Calu3 (cell line): ENCODE measurements at regions not wholly inside any gene's neighbourhood (a gene's known extent, or its start where the extent isn't known, plus 50 kb on each side); places are given as distances from the start of the nearest gene placed in this dataset.

ENCODE experiments used
- BruUV-seq: library from RNA; stranded (reverse); fragments of 400-500 nt; replicated peaks from 2 replicates; lab custom pipeline; 2021; lab: Mats Ljungman, UMichigan
- CTCF ChIA-PET: fragments of 300-600 bp; sonication (Branson Sonifier 250); formaldehyde crosslinking; loops from one replicate; lab custom pipeline; 2022; ENCODE audit warnings: antibody characterized with exemption; lab: Charles Lee
- DNase-seq: peaks from one replicate; pipeline ENCODE4 v3.0.0; 2022
- H3K27ac Mint-ChIP-seq: one replicate; pipeline ENCODE4 v1.8.0; 2022; ENCODE audit warnings: mixed read lengths; ENCODE audit not compliant: unreplicated experiment
- H3K27me3 Mint-ChIP-seq: one replicate; pipeline ENCODE4 v1.8.0; 2022; ENCODE audit warnings: mixed read lengths; ENCODE audit not compliant: unreplicated experiment
- H3K36me3 Mint-ChIP-seq: one replicate; pipeline ENCODE4 v1.8.0; 2022; ENCODE audit warnings: mild to moderate bottlenecking, moderate library complexity, mixed read lengths; ENCODE audit not compliant: insufficient read depth, unreplicated experiment
- H3K4me1 Mint-ChIP-seq: one replicate; pipeline ENCODE4 v1.8.0; 2022; ENCODE audit warnings: mild to moderate bottlenecking, low read depth, mixed read lengths; ENCODE audit not compliant: unreplicated experiment
- H3K4me3 Mint-ChIP-seq: one replicate; pipeline ENCODE4 v1.8.0; 2022; ENCODE audit warnings: mild to moderate bottlenecking, low read depth, moderate library complexity, mixed read lengths; ENCODE audit not compliant: unreplicated experiment
- H3K9me3 Mint-ChIP-seq: one replicate; pipeline ENCODE4 v1.8.0; 2022; ENCODE audit warnings: low read depth, mixed read lengths; ENCODE audit not compliant: unreplicated experiment
- intact Hi-C: fragments of 100-400 bp; cut with micrococcal nuclease; formaldehyde crosslinking; loops from one replicate; pipeline ENCODE4 v1.10.0; 2022; ENCODE audit not compliant: unreplicated experiment
- TF ChIP-seq, protein P1 (sequence below): fragments of 200-600 bp; IDR thresholded peaks from one replicate; pipeline ENCODE4 v1.8.0; 2022; ENCODE audit warnings: antibody characterized with exemption; ENCODE audit not compliant: unreplicated experiment

DNA sequence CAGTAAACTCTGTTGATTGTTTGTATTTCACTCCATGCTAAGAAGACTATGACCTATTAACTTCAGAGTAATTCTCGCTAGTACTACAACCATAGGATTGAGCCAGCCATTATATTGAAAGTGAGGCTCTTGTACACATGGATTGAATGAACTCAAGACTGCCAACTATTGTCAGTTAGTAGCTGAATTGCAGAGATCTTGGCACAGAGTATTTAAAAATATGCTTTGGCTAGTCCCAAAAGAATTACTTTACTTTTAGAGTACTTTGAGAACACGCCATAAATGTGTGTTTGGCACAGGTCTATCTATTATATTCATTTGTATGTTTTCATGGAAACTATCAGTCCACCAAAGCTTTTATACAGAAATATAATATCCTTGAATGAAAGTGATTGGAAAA is 226.7 kb upstream of the DCBLD2 start:
- intact Hi-C loops = no loop called here
- TF ChIP-seq, protein P1, sequence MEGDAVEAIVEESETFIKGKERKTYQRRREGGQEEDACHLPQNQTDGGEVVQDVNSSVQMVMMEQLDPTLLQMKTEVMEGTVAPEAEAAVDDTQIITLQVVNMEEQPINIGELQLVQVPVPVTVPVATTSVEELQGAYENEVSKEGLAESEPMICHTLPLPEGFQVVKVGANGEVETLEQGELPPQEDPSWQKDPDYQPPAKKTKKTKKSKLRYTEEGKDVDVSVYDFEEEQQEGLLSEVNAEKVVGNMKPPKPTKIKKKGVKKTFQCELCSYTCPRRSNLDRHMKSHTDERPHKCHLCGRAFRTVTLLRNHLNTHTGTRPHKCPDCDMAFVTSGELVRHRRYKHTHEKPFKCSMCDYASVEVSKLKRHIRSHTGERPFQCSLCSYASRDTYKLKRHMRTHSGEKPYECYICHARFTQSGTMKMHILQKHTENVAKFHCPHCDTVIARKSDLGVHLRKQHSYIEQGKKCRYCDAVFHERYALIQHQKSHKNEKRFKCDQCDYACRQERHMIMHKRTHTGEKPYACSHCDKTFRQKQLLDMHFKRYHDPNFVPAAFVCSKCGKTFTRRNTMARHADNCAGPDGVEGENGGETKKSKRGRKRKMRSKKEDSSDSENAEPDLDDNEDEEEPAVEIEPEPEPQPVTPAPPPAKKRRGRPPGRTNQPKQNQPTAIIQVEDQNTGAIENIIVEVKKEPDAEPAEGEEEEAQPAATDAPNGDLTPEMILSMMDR = no peak
- H3K36me3 Mint-ChIP-seq = no peaks in the 10 kb centered on the region
- no peak overlapping the region for H3K4me3 Mint-ChIP-seq
- no peaks in the 10 kb centered on the region for H3K9me3 Mint-ChIP-seq
- DNase-seq = no peak
- no TSS peak for BruUV-seq
- CTCF ChIA-PET = no interaction called here
- H3K27ac Mint-ChIP-seq = no peak overlapping the region
- no peaks in the 10 kb centered on the region for H3K27me3 Mint-ChIP-seq
- peaks cover 17% of the 10 kb centered on the region for H3K4me1 Mint-ChIP-seq

DNA sequence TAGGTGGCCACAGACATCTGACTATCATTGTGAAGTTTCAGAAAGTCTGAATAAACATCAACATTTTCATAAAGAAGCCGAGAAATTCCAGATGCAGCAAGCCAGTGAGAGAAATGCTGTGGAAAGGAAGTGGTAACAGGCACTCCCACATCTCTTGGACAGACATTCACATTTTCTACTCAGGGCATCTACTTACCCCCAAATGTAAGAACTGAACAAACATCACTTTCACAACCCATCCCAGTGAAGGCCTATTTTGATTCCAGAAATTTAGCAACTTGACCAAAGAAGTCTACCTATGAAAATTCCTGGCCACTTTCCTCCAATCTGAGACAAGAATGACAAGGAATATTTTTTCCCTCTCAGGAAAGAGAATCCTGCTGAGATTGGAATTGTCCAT is 224.8 kb upstream of the DCBLD2 start:
- Mint-ChIP-seq H3K36me3 (no peaks in the 10 kb centered on the region), H3K27ac (no peak overlapping the region), H3K4me1 (peaks cover 17% of the 10 kb centered on the region), H3K27me3 (no peaks in the 10 kb centered on the region), H3K4me3 (no peak overlapping the region), H3K9me3 (no peaks in the 10 kb centered on the region)
- intact Hi-C loops = no loop called here
- no peak for DNase-seq
- CTCF ChIA-PET = no interaction called here
- BruUV-seq = no TSS peak
- TF ChIP-seq, protein P1 = no peak

DNA sequence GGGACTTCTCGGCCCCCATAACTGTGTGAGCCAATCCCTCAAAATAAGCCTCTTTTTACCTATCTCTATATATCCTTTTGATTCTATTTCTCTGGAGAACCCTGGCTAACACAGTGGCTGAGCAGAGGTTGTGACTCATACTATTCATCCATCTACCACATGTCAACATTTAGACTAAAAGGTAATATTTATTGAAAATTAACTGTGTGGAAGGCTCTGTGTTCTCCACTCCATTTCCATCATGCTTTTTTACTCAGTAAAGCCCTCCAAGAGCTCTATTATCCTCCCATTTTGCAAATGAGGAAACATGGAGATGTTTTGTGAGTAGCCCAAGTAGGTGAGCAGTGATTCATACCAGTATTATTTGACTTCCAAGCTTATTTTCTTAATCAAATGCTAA is 217.9 kb upstream of the DCBLD2 start:
- no peak for DNase-seq
- BruUV-seq = no TSS peak

DNA sequence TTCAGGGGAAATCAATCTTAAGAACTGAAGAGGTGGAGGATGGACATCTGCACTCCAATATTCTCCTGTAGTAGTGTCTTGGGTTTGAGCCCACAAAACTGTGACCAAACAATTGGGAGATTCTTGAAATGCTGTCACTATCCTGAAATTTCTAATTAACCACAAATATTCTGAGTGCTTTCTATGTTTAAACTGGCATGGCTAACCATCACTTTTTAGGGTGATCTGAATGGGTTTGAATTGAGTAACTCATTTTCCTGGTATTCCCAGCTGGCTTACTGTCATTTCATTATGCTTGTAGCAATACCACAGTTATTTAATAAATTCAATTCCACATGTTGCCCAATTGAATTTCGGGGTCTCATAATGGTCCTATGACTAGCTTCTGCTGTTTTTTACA is 216.9 kb upstream of the DCBLD2 start:
- H3K4me1 Mint-ChIP-seq = no peaks in the 10 kb centered on the region
- no peaks in the 10 kb centered on the region for H3K9me3 Mint-ChIP-seq
- H3K27ac Mint-ChIP-seq = no peak overlapping the region
- intact Hi-C loops = no loop called here
- no TSS peak for BruUV-seq
- CTCF ChIA-PET = no interaction called here
- TF ChIP-seq, protein P1 = no peak
- H3K36me3 Mint-ChIP-seq = no peaks in the 10 kb centered on the region
- H3K27me3 Mint-ChIP-seq = no peaks in the 10 kb centered on the region
- H3K4me3 Mint-ChIP-seq = no peak overlapping the region
- no peak for DNase-seq

More for the DNA sequence above, 217.9 kb upstream of the DCBLD2 start:
- Mint-ChIP-seq H3K27ac (no peak overlapping the region), H3K9me3 (no peaks in the 10 kb centered on the region), H3K27me3 (no peaks in the 10 kb centered on the region), H3K36me3 (no peaks in the 10 kb centered on the region), H3K4me3 (no peak overlapping the region), H3K4me1 (no peaks in the 10 kb centered on the region)
- TF ChIP-seq, protein P1 = no peak
- CTCF ChIA-PET = no interaction called here
- intact Hi-C loops = no loop called here
